Heart left ventricle (tissue), 13 donors: ENCODE measurements at regions not wholly inside any gene's neighbourhood (a gene's known extent, or its start where the extent isn't known, plus 50 kb on each side); places are given as distances from the start of the nearest gene placed in this dataset.

Experiments
- CTCF ChIP-seq, 12 donors: fragments of 200-600 bp; sonication (generic) in 4 of 12; IDR thresholded peaks; one replicate each; pipeline versions ENCODE4 v1.5.0 to v1.8.0; 2018 to 2022; ENCODE audit warnings: antibody characterized with exemption in 12 of 12, mild to moderate bottlenecking in 5 of 12
- POLR2A ChIP-seq, 2 donors: fragments of 450-650 bp; IDR thresholded peaks; one replicate each; pipeline ENCODE4 v1.6.1; 2017; ENCODE audit warnings: antibody characterized with exemption in 2 of 2, mild to moderate bottlenecking in 2 of 2, moderate library complexity in 2 of 2
- donor health status: ischemic (EF 13 %, LVEDD 7.1; RV severe dilation, severe dysfunction).
- donor health status: DM: no; HTN: yes; CAD: no.
- donor health status: DM: no; HTN: no; CAD: no.
- donor health status: ischemic (EF 25% LVEDD 6.9; RV normal size, moderate dysfunction).
- donor health status: ischemic (EF 25% LVEDD 5.7; RV mildly dilated, moderate dysfunction).
- donor health status: ischemic (EF 35%, LVEDD 5.7; RV mildly dilated, moderate dysfunction).
- donor health status: nonischemic (EF 11% LVEDD 7.7; RV severe dilation, severe dysfunction).
- donor health status: DM: yes; HTN: yes; CAD: no.
- donor health status: PGD.
- donor health status: ischemic (EF 29% LVEDD 5.4; RV normal size, mild dysfunction).
- donor health status: nonischemic (EF 23%, LVEDD 6.1; RV moderate dilation, normal function).

GRCh38 chr1:29453502-29454240, 217.3 kb downstream of the PTPRU start:
- TF ChIP-seq POLR2A (IDR thresholded peaks at IDR 0.05), result no peak
- TF ChIP-seq CTCF (IDR thresholded peaks at IDR 0.05), result peak in 7 of 12 donors; percentile 7 to 38 (median 21)
